Subcutaneous abdominal adipose tissue (tissue), 5 donors: ENCODE measurements at regions not wholly inside any gene's neighbourhood (a gene's known extent, or its start where the extent isn't known, plus 50 kb on each side); places are given as distances from the start of the nearest gene placed in this dataset.

Experiments used
- H3K27ac ChIP-seq: one replicate; pipeline ENCODE4 v1.7.0; 2013; ENCODE audit warnings: low read depth, mild to moderate bottlenecking, inconsistent platforms, low read length, moderate library complexity
- H3K27me3 ChIP-seq, 5 donors: one replicate each; pipeline ENCODE4 v1.7.0; 2013; ENCODE audit warnings: low read length in 5 of 5, inconsistent platforms in 1 of 5; ENCODE audit not compliant: control insufficient read depth in 5 of 5, insufficient read depth in 4 of 5
- H3K36me3 ChIP-seq, 5 donors: one replicate each; pipeline ENCODE4 v1.7.0; 2013; ENCODE audit warnings: low read length in 5 of 5; ENCODE audit not compliant: control insufficient read depth in 5 of 5, insufficient read depth in 5 of 5
- H3K4me1 ChIP-seq, 5 donors: one replicate each; pipeline ENCODE4 v1.7.0; 2013; ENCODE audit warnings: low read length in 5 of 5, mild to moderate bottlenecking in 3 of 5, moderate library complexity in 1 of 5; ENCODE audit not compliant: control insufficient read depth in 5 of 5, insufficient read depth in 5 of 5
- H3K4me3 ChIP-seq, 5 donors: one replicate each; pipeline ENCODE4 v1.7.0; 2013; ENCODE audit warnings: low read length in 5 of 5, low read depth in 1 of 5
- H3K9ac ChIP-seq, 5 donors: one replicate each; pipeline ENCODE4 v1.7.0; 2013; ENCODE audit warnings: low read length in 5 of 5, mild to moderate bottlenecking in 4 of 5, moderate library complexity in 3 of 5
- H3K9me3 ChIP-seq, 5 donors: one replicate each; pipeline ENCODE4 v1.7.0; 2013; ENCODE audit warnings: low read length in 5 of 5; ENCODE audit not compliant: control insufficient read depth in 5 of 5
- donor health status: healthy.
- donor health status: healthy.
- donor health status: healthy.
- donor health status: healthy.
- donor health status: healthy.

DNA sequence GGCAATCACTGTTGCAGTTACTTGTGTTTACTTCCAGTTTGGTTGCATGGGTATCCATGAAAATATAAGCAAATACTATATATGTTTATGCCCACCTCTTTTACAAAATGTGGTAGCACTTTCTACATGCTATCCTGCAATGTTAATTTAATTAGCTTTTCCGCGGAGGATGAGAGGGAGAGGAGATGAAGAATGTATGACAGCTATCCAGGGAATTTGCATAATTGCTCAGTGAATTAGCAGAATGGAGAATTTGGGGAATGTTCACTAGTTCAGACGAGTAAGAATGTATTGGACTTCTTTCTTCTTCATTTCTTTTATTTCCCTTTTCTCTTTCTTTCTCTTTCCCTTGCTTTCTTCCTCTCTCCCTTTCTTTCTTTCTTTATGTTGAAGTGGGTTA is 140.7 kb upstream of the SLC28A3 start:
- Histone ChIP-seq H3K9ac (no peak overlapping the region), H3K36me3 (no peaks in the 10 kb centered on the region), H3K27me3 (no peaks in the 10 kb centered on the region), H3K4me3 (no peak overlapping the region), H3K9me3 (peaks cover 0 to 4% (median 0%) of the 10 kb centered on the region in 5 donors), H3K27ac (no peak overlapping the region), H3K4me1 (peaks cover 0 to 17% (median 11%) of the 10 kb centered on the region in 5 donors)

DNA sequence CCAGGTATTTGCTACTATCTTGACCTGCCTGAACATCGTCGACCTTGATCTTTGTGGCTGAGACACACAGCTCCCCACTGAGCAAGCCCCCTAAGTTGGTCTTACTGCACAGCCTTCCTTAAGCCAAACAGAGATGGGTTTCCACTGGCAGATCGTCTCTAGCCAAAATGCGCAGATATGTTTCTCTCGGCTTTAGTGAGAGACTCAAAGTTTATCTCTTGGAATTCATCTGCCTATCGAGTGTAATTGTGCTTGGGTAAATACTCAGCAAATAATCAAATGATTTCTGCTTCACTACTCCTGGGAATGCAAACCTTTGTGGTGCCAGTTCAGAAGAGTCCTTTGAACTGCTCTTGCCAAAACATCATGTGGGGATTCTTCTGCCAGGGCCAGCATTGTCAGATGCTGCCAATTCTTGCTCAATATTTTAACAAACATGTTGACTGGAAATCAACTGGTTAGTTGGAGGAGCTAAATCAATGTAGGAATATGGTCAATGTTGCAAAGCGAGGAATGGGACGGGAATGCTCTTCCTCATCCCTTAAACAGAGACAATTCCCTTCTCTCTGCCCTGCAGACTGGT is 141.2 kb upstream of the SLC28A3 start:
- Histone ChIP-seq H3K4me1 (peaks cover 0 to 17% (median 11%) of the 10 kb centered on the region in 5 donors), H3K9ac (no peak overlapping the region), H3K36me3 (no peaks in the 10 kb centered on the region), H3K27ac (no peak overlapping the region), H3K9me3 (no peaks in the 10 kb centered on the region), H3K4me3 (no peak overlapping the region), H3K27me3 (no peaks in the 10 kb centered on the region)

DNA sequence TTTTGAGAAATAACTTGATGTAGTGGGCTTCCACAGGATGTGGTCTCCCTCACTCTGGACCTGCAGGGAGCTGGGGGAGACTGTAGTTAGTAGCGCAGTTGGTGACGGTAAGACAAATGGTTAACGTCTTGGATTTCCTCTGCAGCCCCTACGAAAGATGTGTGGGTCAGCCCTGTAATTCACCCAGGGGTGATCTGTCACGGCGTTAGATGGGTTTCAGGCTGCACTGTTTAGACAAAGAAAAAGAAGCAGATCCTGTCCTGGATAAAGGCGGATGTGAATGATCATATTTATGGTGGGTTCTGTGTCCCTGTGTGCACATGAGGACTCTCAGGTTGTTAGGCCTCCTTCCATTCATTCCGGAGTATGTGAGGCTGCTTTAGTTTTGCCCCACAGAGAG is 142.0 kb upstream of the SLC28A3 start:
- Histone ChIP-seq H3K4me1 (peaks cover 0 to 17% (median 11%) of the 10 kb centered on the region in 5 donors), H3K9me3 (no peaks in the 10 kb centered on the region), H3K4me3 (no peak overlapping the region), H3K27me3 (no peaks in the 10 kb centered on the region), H3K36me3 (no peaks in the 10 kb centered on the region), H3K27ac (no peak overlapping the region), H3K9ac (no peak overlapping the region)

DNA sequence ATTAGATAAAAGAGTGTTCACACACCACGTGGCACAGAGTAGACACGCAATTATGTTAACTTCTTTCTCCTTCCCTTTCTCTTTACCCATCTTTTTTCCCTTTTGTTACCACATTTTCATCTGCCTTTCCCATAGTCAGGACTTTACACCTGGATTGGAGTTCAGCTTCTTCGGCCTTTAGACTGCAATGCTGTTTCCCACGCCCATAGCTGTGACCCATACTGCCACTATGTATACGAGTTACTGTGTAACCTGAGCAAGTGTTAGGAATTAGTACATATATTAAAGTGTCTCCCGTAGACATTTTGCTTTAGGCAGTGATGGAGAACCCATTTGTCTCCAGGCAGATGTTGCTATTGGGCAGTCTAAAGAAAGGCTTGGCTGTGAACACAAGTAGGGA is 143.6 kb upstream of the SLC28A3 start:
- H3K9me3 ChIP-seq = no peaks in the 10 kb centered on the region
- no peaks in the 10 kb centered on the region for H3K36me3 ChIP-seq
- H3K27ac ChIP-seq = no peak overlapping the region
- peaks cover 0 to 17% (median 11%) of the 10 kb centered on the region in 5 donors for H3K4me1 ChIP-seq
- H3K27me3 ChIP-seq = no peaks in the 10 kb centered on the region
- H3K9ac ChIP-seq = no peak overlapping the region
- H3K4me3 ChIP-seq = no peak overlapping the region

DNA sequence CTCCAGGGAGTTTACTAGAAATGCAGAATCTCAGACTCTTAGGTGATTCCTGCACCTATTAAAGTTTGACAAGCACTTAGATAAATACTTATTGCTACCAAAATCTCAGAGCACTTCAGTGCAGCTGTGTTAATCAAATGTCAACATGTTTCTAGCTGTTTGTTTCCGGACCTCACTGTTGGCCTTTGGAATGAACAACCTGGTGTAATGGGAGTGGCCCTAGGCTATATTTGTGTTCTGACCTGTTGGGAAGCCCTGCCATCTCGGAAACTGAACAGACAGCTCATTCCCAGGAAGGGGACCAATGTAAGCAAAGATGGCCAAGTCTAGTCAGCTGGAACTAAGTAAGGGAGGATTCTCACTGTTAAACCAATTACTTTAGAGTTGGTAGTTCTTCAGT is 145.0 kb upstream of the SLC28A3 start:
- H3K4me3 ChIP-seq = no peak overlapping the region
- no peak overlapping the region for H3K27ac ChIP-seq
- H3K4me1 ChIP-seq = peaks cover 0 to 22% (median 17%) of the 10 kb centered on the region in 5 donors
- no peaks in the 10 kb centered on the region for H3K27me3 ChIP-seq
- no peaks in the 10 kb centered on the region for H3K36me3 ChIP-seq
- no peak overlapping the region for H3K9ac ChIP-seq
- no peaks in the 10 kb centered on the region for H3K9me3 ChIP-seq

DNA sequence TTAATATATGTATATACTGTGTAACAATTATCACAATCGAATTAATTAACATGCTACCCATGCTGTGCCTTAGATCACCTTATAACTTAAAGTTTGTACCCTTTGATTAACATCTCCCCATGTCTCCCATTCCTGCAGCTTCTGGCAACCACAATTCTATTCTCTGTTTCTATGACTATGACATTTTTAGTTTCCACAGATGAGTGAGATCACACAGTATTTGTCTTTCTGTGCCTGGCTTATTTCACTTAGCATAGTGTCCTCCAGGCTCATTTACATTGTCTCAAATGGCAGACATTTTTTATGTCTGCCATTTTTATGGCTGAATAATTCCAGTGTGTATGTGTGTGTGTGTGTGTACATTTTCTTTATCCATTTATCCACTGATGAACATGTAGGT is 146.1 kb upstream of the SLC28A3 start:
- H3K9ac ChIP-seq = no peak overlapping the region
- H3K36me3 ChIP-seq = no peaks in the 10 kb centered on the region
- H3K27ac ChIP-seq = no peak overlapping the region
- H3K9me3 ChIP-seq = no peaks in the 10 kb centered on the region
- no peaks in the 10 kb centered on the region for H3K27me3 ChIP-seq
- peaks cover 0 to 24% (median 15%) of the 10 kb centered on the region in 5 donors for H3K4me1 ChIP-seq
- H3K4me3 ChIP-seq = no peak overlapping the region

DNA sequence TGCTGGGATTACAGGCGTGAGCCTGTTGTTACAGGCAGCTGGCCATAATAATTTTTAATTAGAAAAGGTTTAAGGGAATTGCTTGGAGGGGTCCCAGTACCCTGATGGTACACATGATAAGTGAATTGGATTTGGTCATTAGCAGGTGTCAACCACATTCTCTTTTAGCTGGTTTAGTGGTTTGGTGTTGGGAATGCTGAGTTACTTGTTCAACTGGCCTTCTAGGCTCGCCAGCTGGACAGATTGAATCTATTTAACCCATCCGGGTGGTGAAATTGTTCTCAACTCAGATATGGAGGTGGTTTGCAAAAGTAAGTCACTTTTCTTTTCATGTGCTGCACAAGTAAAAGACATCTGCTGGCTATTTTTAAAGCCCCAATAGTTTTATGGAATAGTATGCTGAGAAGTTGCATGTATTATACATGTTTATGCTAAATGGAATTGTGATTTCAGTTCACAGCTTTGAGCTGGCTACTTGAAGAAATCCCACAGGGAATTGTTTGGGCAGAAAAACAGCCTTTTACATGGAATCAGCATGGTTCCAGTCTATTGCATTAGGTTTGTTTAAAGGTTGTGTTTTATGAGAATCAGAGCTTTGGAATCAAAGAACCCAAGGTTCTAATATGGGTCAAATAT is 149.8 kb upstream of the SLC28A3 start:
- H3K27ac ChIP-seq = no peak overlapping the region
- H3K4me1 ChIP-seq = peaks cover 2 to 27% (median 14%) of the 10 kb centered on the region in 5 donors

DNA sequence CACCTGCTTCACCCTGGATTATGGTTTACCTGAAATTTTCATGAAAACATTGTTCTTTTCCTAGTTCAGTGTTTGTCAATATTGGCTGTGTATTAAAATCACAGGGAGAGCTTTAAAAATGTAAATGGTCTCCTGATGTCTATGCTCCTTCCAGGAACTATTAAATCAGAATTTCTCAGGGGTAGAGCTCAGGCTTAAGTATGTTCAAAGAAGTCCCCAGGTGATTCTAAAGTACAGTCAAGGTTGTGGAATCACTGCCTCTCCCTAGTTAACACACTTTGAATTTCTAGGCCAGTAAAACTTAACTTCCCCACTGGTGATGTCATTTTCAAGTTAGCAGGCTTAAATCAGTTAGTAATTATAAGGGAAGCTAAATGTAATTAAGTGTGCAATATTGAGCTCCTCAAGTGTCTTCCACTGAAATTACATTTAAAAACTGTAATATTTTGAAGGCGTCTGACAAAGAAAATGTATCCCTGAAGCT is 150.3 kb upstream of the SLC28A3 start:
- Histone ChIP-seq H3K4me1 (peaks cover 2 to 27% (median 14%) of the 10 kb centered on the region in 5 donors), H3K9me3 (no peaks in the 10 kb centered on the region), H3K27ac (no peak overlapping the region), H3K27me3 (no peaks in the 10 kb centered on the region), H3K36me3 (no peaks in the 10 kb centered on the region), H3K4me3 (no peak overlapping the region), H3K9ac (no peak overlapping the region)

More for the DNA sequence above, 149.8 kb upstream of the SLC28A3 start:
- Histone ChIP-seq H3K9me3 (no peaks in the 10 kb centered on the region), H3K27me3 (no peaks in the 10 kb centered on the region), H3K9ac (no peak overlapping the region), H3K4me3 (peak overlapping the region in 1 of 5 donors; percentile 15), H3K36me3 (no peaks in the 10 kb centered on the region)

DNA sequence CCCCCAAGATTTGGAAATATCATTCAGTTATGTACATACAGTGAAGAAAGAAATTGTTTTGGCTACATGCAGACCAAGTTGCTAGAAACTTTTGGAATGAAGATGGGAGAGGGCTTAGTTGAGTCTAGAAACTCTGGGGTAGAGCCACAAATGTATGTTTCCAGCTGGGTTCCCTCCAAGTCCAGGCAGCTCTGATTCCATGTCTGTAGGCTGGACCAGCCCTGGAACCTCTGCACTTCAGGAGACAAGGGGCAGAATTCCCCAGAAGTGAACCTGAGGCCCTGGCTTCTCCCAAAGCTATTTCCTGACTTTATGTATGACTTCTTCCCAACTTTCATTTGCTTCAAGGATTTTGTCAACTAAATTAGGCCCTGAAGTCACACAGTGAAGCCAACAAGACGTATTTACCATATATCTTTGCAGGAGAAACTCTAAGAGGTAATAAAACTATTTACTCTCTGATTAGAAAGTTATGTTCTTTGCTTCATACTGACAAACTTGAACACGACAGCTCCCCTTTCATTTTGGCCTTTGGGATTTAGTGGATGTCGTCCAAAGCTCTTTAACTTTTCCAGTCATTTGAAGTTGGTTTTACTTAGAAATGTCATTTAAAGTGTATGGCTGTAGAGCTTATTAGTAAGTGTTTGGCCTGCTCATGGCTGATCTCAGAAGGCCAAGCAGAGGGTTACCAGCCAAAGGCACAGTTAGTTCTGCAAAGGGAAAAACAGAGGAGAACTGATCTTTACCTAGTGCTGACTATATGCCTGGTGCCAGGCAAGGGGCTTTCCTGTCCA is 152.0 kb upstream of the SLC28A3 start:
- Histone ChIP-seq H3K27me3 (no peaks in the 10 kb centered on the region), H3K9ac (no peak overlapping the region), H3K4me1 (peaks cover 2 to 27% (median 14%) of the 10 kb centered on the region in 5 donors), H3K4me3 (no peak overlapping the region), H3K27ac (no peak overlapping the region), H3K9me3 (no peaks in the 10 kb centered on the region), H3K36me3 (no peaks in the 10 kb centered on the region)
